ENCODE measurements at regions not wholly inside any gene's neighbourhood (a gene's known extent, or its start where the extent isn't known, plus 50 kb on each side); places are given as distances from the start of the nearest gene placed in this dataset.

DNA sequence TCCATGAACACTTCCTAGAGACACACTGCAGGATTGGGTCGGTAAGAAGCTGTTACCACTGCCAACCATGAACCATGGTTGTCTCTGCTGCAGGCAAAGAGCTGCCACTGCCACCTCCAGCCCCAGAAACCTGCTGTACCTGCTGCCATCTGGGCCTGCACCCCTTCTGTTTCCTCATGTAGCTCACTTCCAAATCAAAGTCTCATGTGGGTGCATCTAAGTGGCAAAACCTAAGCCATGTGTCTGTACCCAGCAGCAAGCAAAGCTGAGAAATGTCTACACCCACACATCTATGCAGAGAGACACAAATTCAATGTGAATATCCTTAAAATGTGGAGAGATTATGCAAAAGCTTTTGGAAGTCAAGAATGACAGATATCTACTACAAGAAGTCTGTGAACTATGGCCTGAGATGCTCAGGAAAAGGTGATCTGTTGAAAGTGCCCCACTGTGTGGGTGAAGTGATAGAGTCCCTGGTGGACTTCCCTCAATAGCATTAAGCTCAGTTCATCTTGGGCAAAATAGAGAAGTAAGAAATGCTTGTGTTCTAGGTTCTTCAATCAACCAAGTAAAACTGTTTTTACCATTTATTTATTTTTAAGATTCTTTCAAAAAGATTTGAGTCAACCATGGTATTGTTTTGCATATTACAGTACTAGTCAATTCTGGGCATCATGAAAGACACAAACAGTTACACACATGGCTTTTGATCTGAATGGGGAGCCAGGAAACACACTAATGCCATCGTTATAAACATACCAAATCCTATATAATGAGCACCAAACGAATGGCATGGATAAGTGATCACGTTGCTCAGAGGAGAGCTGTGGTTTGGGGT, 64.4 kb downstream of the FOS start:
- TF ChIP-seq CTCF (conservative IDR thresholded peaks at IDR 0.05): no peak
- TF ChIP-seq EZH2 (IDR thresholded peaks at IDR 0.05; ENCODE audit: low read depth): no peak
